ENCODE measurements at regions not wholly inside any gene's neighbourhood (a gene's known extent, or its start where the extent isn't known, plus 50 kb on each side); places are given as distances from the start of the nearest gene placed in this dataset.

DNA sequence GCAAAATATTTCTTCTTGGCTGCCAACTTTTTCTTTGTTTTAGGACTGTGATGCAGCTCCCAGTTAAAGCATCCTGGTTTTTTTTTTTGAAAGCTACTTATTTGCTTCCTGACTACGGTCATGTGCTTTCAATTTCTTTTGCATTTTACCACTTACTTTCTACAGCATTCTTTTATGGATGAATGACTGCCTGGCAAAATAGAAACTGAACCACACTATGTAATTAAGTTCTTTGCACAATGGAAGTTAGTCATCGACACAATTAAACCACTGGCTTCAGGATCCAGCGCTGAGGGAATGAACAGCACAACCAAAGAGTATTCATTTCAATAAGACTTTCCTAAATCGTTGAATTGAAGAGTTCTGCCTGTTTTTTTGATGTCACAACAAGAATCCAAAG, 82.2 kb upstream of the EPHA3 start:
- no peak overlapping the region for H3K4ac ChIP-seq (replicated peaks; ENCODE audit: insufficient read length, low read depth, low read length)
- no peaks in the 10 kb centered on the region for H3K9me3 ChIP-seq (ENCODE audit: insufficient read depth in 2 of 2, low read depth in 1 of 2, low read length in 1 of 2)
- no peak overlapping the region for H3K14ac ChIP-seq (ENCODE audit: insufficient read length)
- FAIRE-seq (no peak), DNase-seq (ENCODE audit: low read depth in 1 of 2, low spot score in 2 of 2) (no peak)
- ChIA-PET POLR2A (ENCODE audit: partially characterized antibody) (no interaction called here), CTCF (ENCODE audit: partially characterized antibody) (interaction anchor here (0.9 kb wide), 1 partner anchor 19 kb away, joined by 3 read pairs; no protein-coding TSS in a partner anchor)
- no peak overlapping the region for H3K9ac ChIP-seq (replicated peaks in 1 of 4; ENCODE audit: extremely low read depth in 1 of 4, low read depth in 3 of 4, low read length in 3 of 4)
- no peak overlapping the region for H3K56ac ChIP-seq (replicated peaks; ENCODE audit: insufficient read length, low read depth, low read length)
- no peak overlapping the region for H3K4me3 ChIP-seq (ENCODE audit: extremely low read depth in 1 of 4, insufficient read depth in 2 of 4, low read depth in 3 of 4, low read length in 4 of 4)
- H2BK20ac ChIP-seq (ENCODE audit: low read length) = no peak overlapping the region
- H3K79me2 ChIP-seq (ENCODE audit: control insufficient read depth in 1 of 2, insufficient read depth in 2 of 2, low read length in 2 of 2) = no peaks in the 10 kb centered on the region
- no peak overlapping the region for H4K5ac ChIP-seq (ENCODE audit: insufficient read length, low read depth, low read length)
- no peaks in the 10 kb centered on the region for H3K79me1 ChIP-seq (ENCODE audit: low read depth, low read length)
- H3K36me3 ChIP-seq (ENCODE audit: control insufficient read depth in 2 of 4, insufficient read depth in 4 of 4, low read length in 3 of 4) = no peaks in the 10 kb centered on the region
- peak overlapping the region; percentile 77 for H2AFZ ChIP-seq (ENCODE audit: low read length)
- no peaks in the 10 kb centered on the region for H3K27me3 ChIP-seq (replicated peaks in 1 of 4; ENCODE audit: control insufficient read depth in 3 of 4, extremely low read depth in 1 of 4, insufficient read depth in 3 of 4, low read length in 3 of 4)
- H3K4me2 ChIP-seq (ENCODE audit: insufficient read depth in 1 of 2, low read depth in 2 of 2, low read length in 2 of 2) = no peak overlapping the region
- no peaks in the 10 kb centered on the region for H3K23me2 ChIP-seq (ENCODE audit: low read depth, low read length)
- H3K18ac ChIP-seq (ENCODE audit: extremely low read depth, low read length) = no peak overlapping the region
- no peak overlapping the region for H2BK120ac ChIP-seq (replicated peaks; ENCODE audit: low read depth, low read length)
- H3K4me1 ChIP-seq (replicated peaks in 1 of 4; ENCODE audit: control insufficient read depth in 3 of 4, insufficient read depth in 4 of 4, low read length in 3 of 4) = no peaks in the 10 kb centered on the region
- H3K27ac ChIP-seq (ENCODE audit: low read depth, low read length) = no peak overlapping the region
- H3K23ac ChIP-seq (ENCODE audit: insufficient read length) = no peak overlapping the region
- no peak overlapping the region for H2BK12ac ChIP-seq (ENCODE audit: low read depth, low read length)
- H4K91ac ChIP-seq (replicated peaks; ENCODE audit: insufficient read length, low read length) = no peak overlapping the region
- no peak overlapping the region for H2BK15ac ChIP-seq (ENCODE audit: low read length)
- no peak overlapping the region for H2BK5ac ChIP-seq (ENCODE audit: low read depth, low read length)
- no peak overlapping the region for H2AK5ac ChIP-seq (ENCODE audit: low read depth, low read length)
- WGBS, 2 experiments (ENCODE audit: extremely low coverage in 1 of 2, insufficient coverage in 1 of 2, insufficient read length in 1 of 2, insufficient replicate concordance in 2 of 2, low coverage in 1 of 2, low lambda C conversion rate in 2 of 2, missing lambda C conversion rate in 1 of 2) = 91% methylated on average over 4 of the region's 4 CpGs; no CpG with 5 or more reads in 1 of the 2 experiments
- no peaks in the 10 kb centered on the region for H4K20me1 ChIP-seq (replicated peaks in 1 of 2; ENCODE audit: control insufficient read depth in 1 of 2, insufficient read depth in 2 of 2, low read length in 2 of 2)
- H4K8ac ChIP-seq (ENCODE audit: extremely low read depth, insufficient read depth, low read length) = no peak overlapping the region
- TF ChIP-seq ASH2L (IDR thresholded peaks at IDR 0.05; ENCODE audit: low read length) (no peak), ATF3 (IDR thresholded peaks at IDR 0.05; ENCODE audit: insufficient read depth, low read depth, low read length) (no peak), ZNF274 (IDR thresholded peaks at IDR 0.05; ENCODE audit: borderline replicate concordance, extremely low read depth, low read length) (no peak), BRCA1 (IDR thresholded peaks at IDR 0.05; ENCODE audit: low read depth, low read length) (no peak), CTBP2 (IDR thresholded peaks at IDR 0.05; ENCODE audit: borderline replicate concordance, insufficient read depth, insufficient read length, low read length) (no peak), CBX8 (IDR thresholded peaks at IDR 0.05; ENCODE audit: borderline replicate concordance, low read depth, low read length) (no peak), EZH2 (IDR thresholded peaks at IDR 0.05; ENCODE audit: low read depth, low read length, severe bottlenecking) (no peak), CHD2 (IDR thresholded peaks at IDR 0.05; ENCODE audit: low read length) (no peak), RXRA (IDR thresholded peaks at IDR 0.05; ENCODE audit: insufficient read depth, low read depth, low read length) (no peak), SP1 (IDR thresholded peaks at IDR 0.05; ENCODE audit: low read depth, low read length) (no peak), PHF8 (conservative IDR thresholded peaks at IDR 0.05; ENCODE audit: low read depth, low read length) (no peak)
- TF ChIP-seq, protein P1, sequence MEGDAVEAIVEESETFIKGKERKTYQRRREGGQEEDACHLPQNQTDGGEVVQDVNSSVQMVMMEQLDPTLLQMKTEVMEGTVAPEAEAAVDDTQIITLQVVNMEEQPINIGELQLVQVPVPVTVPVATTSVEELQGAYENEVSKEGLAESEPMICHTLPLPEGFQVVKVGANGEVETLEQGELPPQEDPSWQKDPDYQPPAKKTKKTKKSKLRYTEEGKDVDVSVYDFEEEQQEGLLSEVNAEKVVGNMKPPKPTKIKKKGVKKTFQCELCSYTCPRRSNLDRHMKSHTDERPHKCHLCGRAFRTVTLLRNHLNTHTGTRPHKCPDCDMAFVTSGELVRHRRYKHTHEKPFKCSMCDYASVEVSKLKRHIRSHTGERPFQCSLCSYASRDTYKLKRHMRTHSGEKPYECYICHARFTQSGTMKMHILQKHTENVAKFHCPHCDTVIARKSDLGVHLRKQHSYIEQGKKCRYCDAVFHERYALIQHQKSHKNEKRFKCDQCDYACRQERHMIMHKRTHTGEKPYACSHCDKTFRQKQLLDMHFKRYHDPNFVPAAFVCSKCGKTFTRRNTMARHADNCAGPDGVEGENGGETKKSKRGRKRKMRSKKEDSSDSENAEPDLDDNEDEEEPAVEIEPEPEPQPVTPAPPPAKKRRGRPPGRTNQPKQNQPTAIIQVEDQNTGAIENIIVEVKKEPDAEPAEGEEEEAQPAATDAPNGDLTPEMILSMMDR (IDR thresholded peaks at IDR 0.05; ENCODE audit: control extremely low read depth in 1 of 3, insufficient read depth in 1 of 3, low read depth in 1 of 3, low read length in 3 of 3) = no peak

All from H1 (cell line).